GM19043 (cell line): ENCODE measurements at regions not wholly inside any gene's neighbourhood (a gene's known extent, or its start where the extent isn't known, plus 50 kb on each side); places are given as distances from the start of the nearest gene placed in this dataset.

Experiments
- ATAC-seq: cut with Tn5 transposase; IDR thresholded peaks from one replicate; pipeline ENCODE4 v1.9.1; 2021; ENCODE audit warnings: low read depth; ENCODE audit not compliant: unreplicated experiment

DNA sequence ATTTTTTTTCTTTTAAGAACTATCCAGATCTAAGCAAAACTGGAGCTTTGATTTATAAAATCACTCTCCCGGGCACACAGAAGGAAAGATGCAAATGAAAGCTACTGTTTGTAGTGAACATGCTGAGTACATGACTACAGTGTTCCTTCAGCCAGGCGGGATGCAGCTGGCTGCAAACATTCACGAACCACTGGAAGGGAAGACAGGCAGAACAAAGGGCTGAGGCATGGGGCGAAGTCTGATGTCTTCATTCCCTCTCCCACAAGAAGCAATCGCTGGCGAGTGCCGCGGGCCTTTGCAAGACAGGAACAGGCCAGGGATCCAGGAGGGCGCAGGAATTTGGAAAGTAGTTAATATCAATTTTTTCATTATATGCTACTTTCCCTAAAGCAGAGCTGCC, 257.9 kb upstream of the AJAP1 start:
- ATAC-seq: no peak

DNA sequence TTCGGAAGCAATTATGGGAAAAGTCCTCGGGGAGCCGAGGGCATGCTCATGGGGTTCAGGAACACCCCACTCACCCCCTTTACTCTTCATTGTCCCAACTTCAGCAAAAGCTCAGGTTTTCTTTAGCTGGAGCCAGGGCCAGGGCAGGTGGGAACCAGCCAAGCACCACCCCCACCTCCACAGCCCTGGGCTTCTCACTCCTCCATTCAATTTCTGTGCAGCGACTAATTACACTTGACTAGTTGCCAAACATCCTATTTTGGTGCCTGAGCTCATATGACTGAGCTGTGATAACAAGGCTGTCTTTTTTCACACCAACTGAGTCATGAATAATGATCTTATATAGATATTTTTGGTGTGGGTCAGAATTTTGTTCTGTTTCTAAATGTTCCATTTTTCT, 257.2 kb upstream of the AJAP1 start:
- no peak for ATAC-seq

DNA sequence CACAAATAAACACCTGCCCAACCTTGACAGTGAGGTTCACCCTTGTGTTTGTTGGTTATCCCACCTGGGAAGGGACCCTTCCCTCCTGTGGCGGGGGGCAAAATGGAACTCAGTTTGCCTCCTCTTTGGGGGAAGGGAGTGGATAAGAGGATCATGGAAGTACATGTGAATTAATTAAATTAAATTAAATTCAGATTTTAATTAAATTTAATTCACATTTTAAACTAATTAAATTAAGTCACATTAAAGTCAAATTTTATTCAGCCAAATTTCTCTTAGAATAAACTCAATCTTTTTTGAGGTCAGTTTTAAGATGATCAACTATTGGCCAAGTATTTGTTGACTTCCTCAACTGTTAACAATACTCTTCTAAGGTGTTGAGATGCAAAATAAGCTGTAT, 252.4 kb upstream of the AJAP1 start:
- no peak for ATAC-seq

GRCh38 chr1:4404854-4405590, 249.4 kb upstream of the AJAP1 start:
- ATAC-seq: no peak

DNA sequence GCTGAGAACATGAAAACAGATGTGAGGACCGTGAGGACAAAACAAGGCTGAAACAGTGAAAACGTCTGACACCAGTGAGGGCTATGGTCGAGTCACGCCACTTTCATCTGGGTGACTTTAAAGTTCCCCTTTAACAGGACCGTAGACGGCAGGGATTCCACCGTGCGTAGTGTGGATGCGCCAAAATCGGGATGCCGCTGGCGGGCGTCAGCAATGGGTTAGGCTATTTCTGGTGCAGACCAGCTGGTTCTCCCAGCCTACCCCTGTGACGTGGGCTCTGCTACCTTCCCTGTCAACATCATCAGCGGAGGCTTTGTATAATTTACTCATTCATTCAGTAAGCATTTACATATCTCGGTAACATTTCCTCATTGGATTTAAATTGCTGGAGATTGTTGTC, 246.6 kb upstream of the AJAP1 start:
- ATAC-seq: no peak

- no peak for ATAC-seq
These were observed 246.0 kb upstream of the AJAP1 start for GRCh38 chr1:4408380-4408779.

GRCh38 chr1:4411862-4412261, 242.5 kb upstream of the AJAP1 start:
- ATAC-seq: no peak

GRCh38 chr1:4415476-4415875, 238.9 kb upstream of the AJAP1 start:
- ATAC-seq: no peak

- no peak for ATAC-seq
These were observed 238.2 kb upstream of the AJAP1 start for GRCh38 chr1:4416189-4416588.

GRCh38 chr1:4418021-4418420, 236.4 kb upstream of the AJAP1 start:
- ATAC-seq: no peak

- no peak for ATAC-seq
These were observed 232.4 kb upstream of the AJAP1 start for GRCh38 chr1:4421986-4422385.

DNA sequence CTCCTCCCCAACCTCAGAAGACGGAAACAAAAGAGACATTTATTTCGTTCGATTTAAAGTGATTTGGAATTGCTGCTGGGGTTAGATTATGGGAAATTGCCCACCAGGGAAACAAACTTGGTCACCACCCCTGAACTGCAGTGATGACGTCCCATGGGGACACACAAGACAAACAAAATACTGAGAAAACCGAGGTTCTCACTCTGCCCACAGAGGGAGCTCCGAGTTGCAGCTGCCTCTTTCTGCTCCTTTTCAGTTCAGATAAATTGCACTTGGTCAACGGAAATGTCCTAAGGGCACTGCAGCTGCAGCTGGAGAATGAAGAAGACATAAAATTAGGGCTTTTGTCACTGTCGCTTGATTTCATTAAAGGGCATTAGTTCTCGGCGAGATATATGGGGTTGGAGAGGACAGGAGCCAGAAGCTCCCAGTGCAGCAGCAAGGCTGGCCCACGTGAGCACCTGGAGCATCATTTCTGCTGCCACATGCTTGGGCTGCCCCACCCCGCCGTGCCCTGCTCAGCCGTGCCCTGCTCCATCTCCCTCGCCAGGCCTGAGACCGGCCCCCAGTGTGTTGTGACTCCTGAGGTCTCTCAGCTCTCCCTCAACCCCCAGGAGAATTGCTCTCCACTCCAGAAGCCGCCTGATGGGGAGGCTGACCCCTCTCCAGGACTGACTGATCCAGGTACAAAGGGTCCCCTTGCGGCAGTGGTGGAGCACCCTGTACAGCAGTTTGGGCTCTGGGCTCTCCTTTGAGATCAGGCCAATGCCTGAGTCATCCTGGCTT, 231.7 kb upstream of the AJAP1 start:
- no peak for ATAC-seq

DNA sequence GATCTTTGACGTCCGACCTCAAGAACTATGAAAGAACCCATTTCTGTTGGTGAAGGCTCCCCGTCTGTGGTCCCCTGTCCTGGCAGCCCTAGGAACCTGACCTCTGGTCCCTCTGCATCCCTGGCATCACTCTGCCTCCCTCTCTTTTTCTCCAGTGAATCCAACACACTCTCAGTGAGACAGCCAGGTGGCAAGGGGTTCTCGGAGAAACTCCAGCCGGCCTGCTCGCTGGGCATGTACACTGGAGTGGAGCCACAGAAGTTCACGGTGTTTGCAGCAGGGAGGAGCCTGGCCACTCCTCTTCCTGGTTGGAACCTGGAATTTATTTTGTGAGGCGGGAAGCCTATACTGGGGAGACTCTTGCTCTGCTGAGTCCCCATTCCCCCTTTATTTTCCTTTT, 230.2 kb upstream of the AJAP1 start:
- no peak for ATAC-seq

DNA sequence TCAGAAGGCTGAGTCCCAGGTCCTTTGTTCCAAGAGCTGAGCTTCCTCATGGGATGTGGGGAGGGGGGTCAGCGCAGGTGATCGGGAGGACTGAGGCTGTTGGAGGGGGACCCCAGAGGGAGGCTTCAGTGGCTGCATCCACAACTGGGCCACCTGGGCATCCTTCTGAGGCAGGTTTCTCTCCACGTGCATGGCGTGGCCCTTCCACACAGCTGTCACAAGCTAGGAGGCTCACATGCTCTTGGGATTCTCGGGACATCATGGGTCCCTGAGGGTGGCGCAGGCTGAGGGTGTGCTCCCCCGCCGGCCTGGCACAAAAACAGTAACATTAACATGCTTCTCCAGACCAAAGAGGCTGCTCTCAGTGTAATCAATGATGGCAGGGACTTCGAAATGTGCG, 229.6 kb upstream of the AJAP1 start:
- no peak for ATAC-seq

GRCh38 chr1:4425892-4426291, 228.5 kb upstream of the AJAP1 start:
- no peak for ATAC-seq

- ATAC-seq: no peak
These were observed 225.7 kb upstream of the AJAP1 start for GRCh38 chr1:4428711-4429110.

- ATAC-seq: no peak
These were observed 223.7 kb upstream of the AJAP1 start for GRCh38 chr1:4430406-4431365.

DNA sequence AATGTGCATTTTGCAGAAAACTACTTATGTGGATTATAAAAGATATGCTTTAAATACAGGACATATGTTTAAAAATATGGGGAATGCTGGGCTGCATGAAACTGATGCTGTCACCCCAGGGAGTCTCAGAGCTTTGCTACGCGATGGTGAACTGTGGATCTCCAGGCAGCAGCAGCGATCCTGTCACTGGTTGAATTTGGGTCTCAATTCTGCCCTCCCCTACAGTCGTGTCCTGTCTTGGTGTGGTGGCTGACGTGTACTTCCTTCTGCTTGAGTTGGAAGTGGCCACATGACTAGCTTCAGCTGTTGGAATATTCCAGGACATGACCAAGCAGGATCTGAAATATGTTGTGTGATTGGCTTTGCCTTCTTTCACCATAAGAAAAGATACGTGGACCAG, 222.9 kb upstream of the AJAP1 start:
- ATAC-seq: no peak

DNA sequence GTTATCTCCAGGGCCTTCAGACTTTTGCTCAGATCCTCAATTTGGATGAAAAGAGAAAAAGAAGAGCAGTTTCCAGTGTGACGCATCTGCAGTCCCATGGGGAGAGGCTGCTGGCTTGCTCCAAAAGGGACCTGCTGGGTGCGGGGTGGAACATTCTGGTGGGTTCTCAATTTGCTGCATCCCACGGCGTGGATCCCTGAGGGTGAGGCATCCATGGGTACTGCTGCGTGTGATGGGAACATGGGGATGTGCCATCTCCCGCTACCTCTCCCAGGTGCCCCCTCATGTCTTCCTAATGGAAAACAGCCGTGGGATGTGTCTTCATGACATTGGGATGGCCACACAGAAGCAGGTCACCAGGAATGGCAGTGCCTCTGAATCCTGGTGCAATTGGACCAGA, 221.3 kb upstream of the AJAP1 start:
- ATAC-seq: no peak

- ATAC-seq: no peak
These were observed 210.3 kb upstream of the AJAP1 start for GRCh38 chr1:4444086-4444485.

DNA sequence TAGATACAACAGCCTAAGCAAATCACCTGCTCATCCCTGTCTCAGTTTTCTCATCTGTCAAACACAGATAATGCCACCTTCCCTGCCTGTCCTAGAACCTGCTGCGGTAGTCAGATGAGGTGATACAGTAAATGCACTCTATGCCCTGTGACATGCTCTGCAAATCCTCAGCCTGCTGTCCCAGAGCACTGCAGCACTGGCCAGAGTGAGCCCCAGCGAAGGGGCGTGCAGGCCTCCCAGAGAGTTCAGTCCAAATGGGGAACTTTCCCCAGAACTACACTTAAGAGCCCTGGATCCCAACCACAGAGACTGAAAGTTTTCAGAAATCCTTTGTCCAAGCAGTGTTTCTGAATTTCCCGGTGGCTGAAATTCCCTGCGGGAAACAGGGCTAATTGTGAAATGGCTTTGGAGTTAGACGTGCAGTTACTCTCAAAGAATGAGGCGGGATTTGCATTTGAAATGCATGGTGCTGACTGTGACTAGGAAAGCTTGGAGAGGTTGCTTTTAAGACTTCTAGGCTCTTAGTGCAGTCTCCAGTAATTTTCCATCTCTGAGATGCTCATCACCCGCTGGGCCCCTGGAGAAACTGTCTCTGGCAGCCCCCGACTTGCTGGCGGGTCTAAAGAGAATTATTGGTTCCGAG, 206.5 kb upstream of the AJAP1 start:
- no peak for ATAC-seq
